ENCODE measurements at regions not wholly inside any gene's neighbourhood (a gene's known extent, or its start where the extent isn't known, plus 50 kb on each side); places are given as distances from the start of the nearest gene placed in this dataset.

- Mint-ChIP-seq H3K27me3 (no peaks in the 10 kb centered on the region), H3K4me1 (ENCODE audit: low read depth) (no peaks in the 10 kb centered on the region), H3K36me3 (peaks cover 2% of the 10 kb centered on the region), H3K27ac (no peak overlapping the region), H3K4me3 (no peak overlapping the region), H3K9me3 (ENCODE audit: low read depth) (peaks cover 3% of the 10 kb centered on the region)
Observed at GRCh38 chr6:8530785-8531435, 95.6 kb upstream of the SLC35B3 start.

GRCh38 chr6:8529250-8529649 lies 93.9 kb upstream of the SLC35B3 start:
- no peaks in the 10 kb centered on the region for H3K27me3 Mint-ChIP-seq
- H3K9me3 Mint-ChIP-seq (ENCODE audit: low read depth), result no peaks in the 10 kb centered on the region
- no peak overlapping the region for H3K27ac Mint-ChIP-seq
- H3K36me3 Mint-ChIP-seq, result no peaks in the 10 kb centered on the region
- H3K4me1 Mint-ChIP-seq (ENCODE audit: low read depth), result no peaks in the 10 kb centered on the region
- no peak overlapping the region for H3K4me3 Mint-ChIP-seq

GRCh38 chr6:8527818-8528217 lies 92.5 kb upstream of the SLC35B3 start:
- H3K27ac Mint-ChIP-seq, result no peak overlapping the region
- H3K27me3 Mint-ChIP-seq, result no peaks in the 10 kb centered on the region
- no peaks in the 10 kb centered on the region for H3K4me1 Mint-ChIP-seq (ENCODE audit: low read depth)
- no peaks in the 10 kb centered on the region for H3K36me3 Mint-ChIP-seq
- H3K4me3 Mint-ChIP-seq, result no peak overlapping the region
- no peaks in the 10 kb centered on the region for H3K9me3 Mint-ChIP-seq (ENCODE audit: low read depth)

- H3K9me3 Mint-ChIP-seq (ENCODE audit: low read depth), result no peaks in the 10 kb centered on the region
- H3K4me3 Mint-ChIP-seq, result no peak overlapping the region
- no peaks in the 10 kb centered on the region for H3K4me1 Mint-ChIP-seq (ENCODE audit: low read depth)
- no peaks in the 10 kb centered on the region for H3K36me3 Mint-ChIP-seq
- H3K27me3 Mint-ChIP-seq, result no peaks in the 10 kb centered on the region
- H3K27ac Mint-ChIP-seq, result no peak overlapping the region
Observed at GRCh38 chr6:8526624-8527023, 91.3 kb upstream of the SLC35B3 start.

- Mint-ChIP-seq H3K4me1 (ENCODE audit: low read depth) (no peaks in the 10 kb centered on the region), H3K9me3 (ENCODE audit: low read depth) (no peaks in the 10 kb centered on the region), H3K4me3 (no peak overlapping the region), H3K36me3 (peaks cover 2% of the 10 kb centered on the region), H3K27me3 (no peaks in the 10 kb centered on the region), H3K27ac (no peak overlapping the region)
Observed at GRCh38 chr6:8525370-8525769, 90.0 kb upstream of the SLC35B3 start.

- Mint-ChIP-seq H3K27ac (no peak overlapping the region), H3K4me1 (ENCODE audit: low read depth) (no peaks in the 10 kb centered on the region), H3K36me3 (peaks cover 4% of the 10 kb centered on the region), H3K9me3 (ENCODE audit: low read depth) (no peaks in the 10 kb centered on the region), H3K27me3 (peaks cover 11% of the 10 kb centered on the region), H3K4me3 (no peak overlapping the region)
Observed at GRCh38 chr6:8513174-8513573, 77.8 kb upstream of the SLC35B3 start.

GRCh38 chr6:8507286-8507685 lies 71.9 kb upstream of the SLC35B3 start:
- no peak overlapping the region for H3K4me3 Mint-ChIP-seq
- H3K4me1 Mint-ChIP-seq (ENCODE audit: low read depth), result no peaks in the 10 kb centered on the region
- H3K9me3 Mint-ChIP-seq (ENCODE audit: low read depth), result no peaks in the 10 kb centered on the region
- no peaks in the 10 kb centered on the region for H3K36me3 Mint-ChIP-seq
- peaks cover 5% of the 10 kb centered on the region for H3K27me3 Mint-ChIP-seq
- H3K27ac Mint-ChIP-seq, result no peak overlapping the region

GRCh38 chr6:8506126-8506525 lies 70.8 kb upstream of the SLC35B3 start:
- no peaks in the 10 kb centered on the region for H3K4me1 Mint-ChIP-seq (ENCODE audit: low read depth)
- no peaks in the 10 kb centered on the region for H3K36me3 Mint-ChIP-seq
- H3K9me3 Mint-ChIP-seq (ENCODE audit: low read depth), result no peaks in the 10 kb centered on the region
- H3K4me3 Mint-ChIP-seq, result no peak overlapping the region
- H3K27ac Mint-ChIP-seq, result no peak overlapping the region
- peaks cover 4% of the 10 kb centered on the region for H3K27me3 Mint-ChIP-seq

GRCh38 chr6:8499540-8499939 lies 64.2 kb upstream of the SLC35B3 start:
- no peaks in the 10 kb centered on the region for H3K27me3 Mint-ChIP-seq
- H3K4me1 Mint-ChIP-seq (ENCODE audit: low read depth), result no peaks in the 10 kb centered on the region
- peaks cover 13% of the 10 kb centered on the region for H3K36me3 Mint-ChIP-seq
- no peak overlapping the region for H3K4me3 Mint-ChIP-seq
- no peak overlapping the region for H3K27ac Mint-ChIP-seq
- H3K9me3 Mint-ChIP-seq (ENCODE audit: low read depth), result no peaks in the 10 kb centered on the region

- Mint-ChIP-seq H3K9me3 (ENCODE audit: low read depth) (no peaks in the 10 kb centered on the region), H3K4me3 (no peak overlapping the region), H3K4me1 (ENCODE audit: low read depth) (no peaks in the 10 kb centered on the region), H3K27ac (no peak overlapping the region), H3K27me3 (no peaks in the 10 kb centered on the region), H3K36me3 (peaks cover 13% of the 10 kb centered on the region)
Observed at GRCh38 chr6:8494730-8495129, 59.4 kb upstream of the SLC35B3 start.

- Mint-ChIP-seq H3K4me3 (no peak overlapping the region), H3K27me3 (no peaks in the 10 kb centered on the region), H3K9me3 (ENCODE audit: low read depth) (no peaks in the 10 kb centered on the region), H3K36me3 (peaks cover 8% of the 10 kb centered on the region), H3K4me1 (ENCODE audit: low read depth) (no peaks in the 10 kb centered on the region), H3K27ac (no peak overlapping the region)
Observed at GRCh38 chr6:8492536-8493133, 57.3 kb upstream of the SLC35B3 start.

All from activated naive CD8-positive, alpha-beta T cell (primary cell).